GM18499 (cell line): ENCODE measurements at regions not wholly inside any gene's neighbourhood (a gene's known extent, or its start where the extent isn't known, plus 50 kb on each side); places are given as distances from the start of the nearest gene placed in this dataset.
A peak's percentile ranks its signal among the peaks of the same experiment; 100 is the strongest.

ENCODE experiments used
- ATAC-seq: cut with Tn5 transposase; IDR thresholded peaks from one replicate; pipeline ENCODE4 v1.9.1; 2021; ENCODE audit warnings: moderate number of reproducible peaks; ENCODE audit not compliant: insufficient read depth, unreplicated experiment

GRCh38 chr6:165855856-165856255 is 192.8 kb upstream of the PDE10A start:
- ATAC-seq, result no peak

DNA sequence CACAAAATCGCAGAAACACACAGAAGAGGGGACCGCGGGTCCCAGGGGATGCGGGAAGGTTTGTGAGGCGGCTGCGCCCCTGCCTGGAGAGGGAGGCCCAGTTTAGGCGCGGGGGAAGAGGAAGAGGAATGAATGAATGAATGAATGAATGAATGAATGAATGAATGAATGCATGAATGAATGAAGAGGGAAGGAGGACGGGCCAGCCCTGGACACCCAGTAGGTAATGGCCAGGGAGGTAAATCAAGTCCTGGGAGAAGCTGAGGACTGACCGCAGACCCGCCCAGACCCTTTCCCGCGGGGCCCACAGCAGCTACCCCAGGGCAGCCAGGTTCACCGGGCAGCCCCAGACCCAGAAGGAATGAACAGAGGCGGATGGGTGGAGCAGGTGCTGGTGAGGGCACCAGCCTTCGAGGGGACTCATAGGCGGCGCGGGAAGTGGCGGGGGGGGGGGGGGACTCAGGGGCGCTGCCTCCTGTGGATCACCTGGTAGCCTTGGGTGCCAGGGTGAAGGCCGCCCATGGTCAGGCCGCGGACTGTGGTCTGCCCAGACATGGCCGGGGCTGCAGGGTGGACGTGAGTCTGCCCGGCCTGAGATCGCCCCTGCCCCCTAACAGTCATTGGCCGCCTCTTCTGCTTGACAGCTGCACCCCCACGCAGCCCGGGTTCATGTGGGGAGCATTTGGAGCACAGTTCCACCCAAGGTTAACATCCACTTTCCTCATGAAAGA is 192.0 kb upstream of the PDE10A start:
- ATAC-seq, result no peak

DNA sequence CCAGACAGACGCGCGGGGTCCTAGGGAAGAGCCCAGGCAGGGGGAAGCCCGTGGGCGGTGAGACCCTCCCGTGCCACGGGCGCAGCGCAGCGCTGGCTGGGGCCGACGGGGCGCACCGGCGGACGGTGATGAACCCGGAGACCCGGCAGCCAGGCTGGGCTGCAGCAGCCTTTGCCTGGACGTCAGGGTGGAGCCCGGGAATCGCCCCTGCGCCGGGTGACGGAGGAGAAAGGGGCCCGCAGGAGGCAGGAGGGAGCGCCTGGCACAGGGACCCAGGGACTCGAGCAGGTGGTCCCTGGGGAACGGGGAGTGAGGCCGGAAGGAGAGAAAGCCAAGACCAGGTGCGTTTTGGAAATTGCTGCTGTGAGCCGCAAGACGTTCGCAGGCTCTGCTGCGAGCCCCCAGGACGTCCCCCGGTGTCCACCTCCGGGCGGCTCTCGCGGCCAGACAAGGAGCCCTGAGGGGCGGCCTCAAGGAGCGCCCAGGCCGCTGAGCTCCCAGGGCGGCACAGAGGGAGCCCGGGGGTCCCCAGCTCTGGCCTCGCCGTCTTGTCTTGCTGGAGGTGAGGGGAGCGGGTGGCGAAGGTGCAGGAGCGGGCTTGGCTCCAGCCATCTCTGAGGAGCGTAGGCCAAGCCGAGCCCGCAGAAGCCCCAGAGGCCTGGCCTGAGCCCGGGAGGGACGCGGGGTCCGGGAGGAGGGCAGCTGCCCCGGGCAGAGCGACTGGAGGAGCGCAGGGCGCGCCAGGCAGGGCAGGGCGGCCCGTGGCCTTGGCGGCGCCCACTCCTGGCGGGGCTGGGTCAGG is 191.2 kb upstream of the PDE10A start:
- ATAC-seq, result no peak

- no peak for ATAC-seq
These were observed 189.6 kb upstream of the PDE10A start for GRCh38 chr6:165852676-165853075.

DNA sequence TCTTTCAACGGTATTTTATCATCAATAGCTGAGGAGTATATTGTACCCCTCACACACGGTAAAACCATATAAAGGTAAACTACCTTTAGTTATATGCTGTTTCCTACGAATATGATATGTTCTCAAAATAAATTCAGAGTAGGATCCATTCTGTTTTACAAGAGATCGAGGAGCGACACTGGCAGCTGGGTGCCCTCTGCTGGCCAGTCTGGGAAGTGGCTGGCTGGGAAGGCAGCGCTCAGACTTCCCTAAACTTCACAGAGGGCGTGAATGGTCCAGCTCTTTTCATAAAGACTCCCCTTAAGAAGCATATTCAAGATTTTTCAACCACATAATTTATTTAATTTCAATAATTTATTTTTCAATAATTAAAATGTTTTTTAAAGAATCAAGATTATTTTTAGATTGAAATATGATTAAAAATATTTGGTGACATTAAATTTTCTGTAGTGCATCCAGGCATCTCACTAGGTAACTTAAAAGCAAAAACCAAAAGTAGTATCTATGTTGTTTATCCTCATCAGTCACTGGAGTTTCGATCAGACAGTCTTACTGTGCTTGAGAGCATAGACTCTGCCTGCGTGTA is 187.5 kb upstream of the PDE10A start:
- ATAC-seq, result peak; percentile 67

DNA sequence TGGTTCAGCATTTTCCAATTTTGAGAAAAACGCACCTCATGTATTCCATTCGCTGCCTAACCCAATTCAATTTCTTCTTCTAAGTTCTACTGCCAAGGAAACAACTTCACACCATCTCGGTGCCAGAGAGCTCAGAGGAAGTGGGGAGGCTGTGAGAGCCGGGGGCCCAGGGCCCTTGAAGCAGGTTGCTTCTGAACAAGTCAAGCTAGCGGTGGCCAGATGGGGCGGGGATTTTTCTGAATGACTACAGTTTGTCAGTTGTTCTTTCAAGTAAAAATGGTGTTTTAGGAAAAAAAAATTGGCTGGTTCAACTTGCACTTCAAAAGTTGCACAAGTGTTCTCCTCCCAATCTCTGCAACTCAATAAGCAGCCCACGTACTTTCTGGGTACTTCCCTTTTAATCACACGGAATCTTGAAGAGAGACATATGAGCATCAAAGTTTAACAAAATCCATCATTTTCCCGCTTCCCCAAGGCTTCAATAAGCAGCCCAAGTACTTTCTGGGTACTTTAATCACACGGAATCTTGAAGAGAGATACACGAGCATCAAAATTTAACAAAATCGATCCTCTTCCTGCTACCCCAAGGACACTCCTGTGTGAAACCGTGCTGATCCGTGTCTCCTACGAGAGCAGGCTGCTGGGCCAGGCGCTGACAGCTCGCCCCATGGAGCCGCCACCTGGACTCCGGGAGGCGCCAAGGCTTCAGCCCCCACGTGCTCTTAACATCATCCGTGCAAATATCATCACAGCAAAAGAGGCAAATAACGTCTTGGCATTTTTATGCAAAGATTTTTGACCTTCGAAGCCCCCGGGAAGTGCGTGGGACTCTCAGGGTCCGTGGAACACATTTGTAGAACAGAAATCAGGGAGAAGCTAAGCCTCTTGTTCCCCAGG is 186.7 kb upstream of the PDE10A start:
- ATAC-seq, result no peak

DNA sequence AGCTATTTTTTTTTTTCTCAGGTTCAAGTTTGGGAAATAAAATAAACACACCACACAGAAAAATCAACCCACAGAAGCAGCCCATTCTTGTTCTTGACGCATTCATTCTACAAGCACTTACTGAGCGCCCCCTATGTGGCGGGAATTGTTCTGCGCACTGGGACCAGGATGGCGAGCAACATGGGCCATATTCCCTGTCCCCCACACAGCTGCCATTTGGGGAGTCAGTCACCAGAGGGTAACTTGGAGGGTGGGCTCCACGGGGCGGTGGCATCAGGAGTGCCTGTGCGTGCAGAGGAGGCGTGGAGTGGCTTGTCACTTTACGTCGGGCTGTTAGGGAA is 185.0 kb upstream of the PDE10A start:
- ATAC-seq, result no peak

DNA sequence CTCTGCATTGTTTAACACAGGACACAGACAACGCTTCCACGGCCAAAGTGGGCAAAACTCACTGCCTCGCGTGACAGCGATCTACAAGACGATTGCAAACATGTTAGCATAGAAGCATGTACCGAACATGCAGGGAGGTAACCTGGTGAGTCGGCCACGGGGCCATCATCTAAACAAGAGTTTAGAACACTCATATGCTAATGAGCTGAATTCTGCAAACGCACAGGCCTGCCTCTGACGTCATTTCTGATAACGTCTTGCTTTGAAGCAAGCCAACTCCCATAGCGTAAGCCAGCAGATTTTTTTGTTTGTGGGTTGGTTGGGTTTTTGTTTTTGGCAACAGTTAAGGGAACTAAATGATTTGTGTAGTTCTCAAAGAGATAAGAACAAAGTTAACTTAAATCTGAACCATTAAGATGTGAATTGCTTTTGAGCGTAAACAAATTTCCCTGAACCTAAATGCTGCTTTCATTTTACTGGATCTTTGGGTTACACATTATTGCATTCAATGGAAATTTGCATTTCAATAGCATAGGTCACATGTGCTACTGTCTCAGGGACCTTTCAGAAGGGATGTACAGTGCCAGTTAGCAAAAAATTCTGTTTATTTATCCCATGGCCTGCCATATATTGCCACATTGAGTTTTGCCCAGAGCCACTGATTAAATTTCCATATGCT is 184.5 kb upstream of the PDE10A start:
- ATAC-seq, result no peak

- ATAC-seq, result no peak
These were observed 183.3 kb upstream of the PDE10A start for GRCh38 chr6:165846123-165846966.

GRCh38 chr6:165845493-165845892 is 182.5 kb upstream of the PDE10A start:
- no peak for ATAC-seq

- ATAC-seq, result no peak
These were observed 181.8 kb upstream of the PDE10A start for GRCh38 chr6:165844801-165845364.

- ATAC-seq, result no peak
These were observed 181.2 kb upstream of the PDE10A start for GRCh38 chr6:165844232-165844631.

GRCh38 chr6:165843568-165844113 is 180.6 kb upstream of the PDE10A start:
- no peak for ATAC-seq

- no peak for ATAC-seq
These were observed 180.1 kb upstream of the PDE10A start for GRCh38 chr6:165843121-165843520.

DNA sequence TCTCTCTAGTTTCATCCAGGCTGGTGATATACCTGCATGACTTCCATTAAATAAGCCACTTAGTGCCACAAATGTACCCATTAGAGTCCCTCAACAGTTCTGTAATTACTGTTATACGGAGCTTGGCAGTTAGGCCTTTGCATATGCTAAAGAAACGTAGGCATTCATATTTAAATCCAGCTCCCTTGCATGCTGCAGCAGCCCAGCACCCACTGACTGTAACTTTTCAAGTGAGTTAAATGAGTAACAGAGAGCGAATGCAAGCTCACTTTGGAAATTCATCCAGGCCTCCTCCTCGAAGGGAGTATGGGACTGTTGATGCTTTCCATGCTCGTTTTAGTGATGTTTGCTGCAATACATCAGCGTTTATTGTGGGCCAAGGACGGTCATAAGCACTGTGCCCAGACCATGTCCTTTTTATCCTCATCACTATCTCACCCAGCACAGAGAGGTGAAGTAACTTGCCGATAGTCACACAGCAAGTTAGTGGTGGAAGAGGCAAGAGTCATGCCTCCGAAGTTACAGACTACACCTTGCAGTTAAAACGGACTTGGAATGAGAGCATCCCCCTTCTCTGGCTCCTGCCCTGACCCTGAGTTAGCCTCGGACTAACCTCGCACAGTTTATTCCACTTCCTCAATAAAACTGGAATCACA is 179.4 kb upstream of the PDE10A start:
- no peak for ATAC-seq

GRCh38 chr6:165841153-165841558 is 178.1 kb upstream of the PDE10A start:
- no peak for ATAC-seq

DNA sequence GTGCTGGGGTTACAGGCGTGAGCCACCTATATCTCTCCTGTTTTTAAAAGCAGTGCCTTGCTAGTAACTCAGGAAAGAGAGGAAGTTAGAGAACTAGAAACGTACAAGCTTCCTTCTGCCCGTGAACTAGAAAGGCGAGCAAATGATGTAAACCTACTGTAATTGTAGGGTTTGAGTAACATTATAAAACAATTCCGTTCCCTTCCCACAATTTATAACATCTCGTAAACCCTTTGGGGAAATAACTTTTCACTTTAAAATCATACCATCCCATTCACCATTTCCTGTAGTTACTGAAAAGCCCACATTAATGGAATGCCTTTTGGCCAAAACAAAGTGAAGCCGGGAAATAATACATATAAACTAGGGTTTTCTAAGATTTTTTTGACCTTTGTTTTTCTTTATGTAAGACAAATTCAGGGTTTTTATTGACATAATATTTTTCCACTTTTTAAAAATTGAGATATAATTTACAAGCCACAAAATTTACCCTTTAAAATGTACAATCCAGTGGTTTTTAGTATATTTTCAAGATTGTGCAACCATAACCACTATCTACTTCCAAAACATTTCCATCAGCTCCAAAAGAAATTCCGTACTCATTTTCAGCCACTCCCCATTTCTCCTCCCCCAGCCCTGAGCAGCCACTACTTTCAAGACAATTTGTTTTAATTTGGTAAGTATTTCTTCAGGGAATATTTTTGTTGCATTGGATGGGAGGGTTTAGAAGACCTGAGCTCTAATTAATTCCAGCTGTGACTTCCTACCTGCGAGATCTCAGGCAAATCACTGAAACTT is 175.1 kb upstream of the PDE10A start:
- ATAC-seq, result no peak
